EL (cell line): ENCODE measurements at regions not wholly inside any gene's neighbourhood (a gene's known extent, or its start where the extent isn't known, plus 50 kb on each side); places are given as distances from the start of the nearest gene placed in this dataset.
"Not testable (repeated sequence)": the region's sequence is repeated elsewhere in the genome, so short reads cannot be mapped to it uniquely, and the experiment has no call there.

ENCODE experiments used
- DNase-seq: peaks from one replicate; pipeline ENCODE4 v3.0.0-alpha.2; 2016

GRCh38 chr4:184907810-184908209 is 82.0 kb upstream of the ACSL1 start:
- no peak for DNase-seq

GRCh38 chr4:184911310-184911709 is 85.5 kb upstream of the ACSL1 start:
- DNase-seq: peak; percentile 35

- no peak for DNase-seq
Observed at GRCh38 chr4:184913356-184914143, 87.8 kb upstream of the ACSL1 start.

GRCh38 chr4:184918799-184919198 is 93.0 kb upstream of the ACSL1 start:
- not testable (repeated sequence) for DNase-seq

- DNase-seq: no peak
Observed at GRCh38 chr4:184921456-184921855, 95.7 kb upstream of the ACSL1 start.

GRCh38 chr4:184922301-184922700 is 96.0 kb upstream of the HELT start:
- DNase-seq: no peak

GRCh38 chr4:184924516-184924915 is 93.8 kb upstream of the HELT start:
- no peak for DNase-seq

GRCh38 chr4:184929476-184929875 is 88.8 kb upstream of the HELT start:
- no peak for DNase-seq

- DNase-seq: no peak
Observed at GRCh38 chr4:184930026-184930425, 88.3 kb upstream of the HELT start.

- DNase-seq: no peak
Observed at GRCh38 chr4:184932343-184932742, 85.9 kb upstream of the HELT start.

GRCh38 chr4:184933311-184933710 is 85.0 kb upstream of the HELT start:
- no peak for DNase-seq

- no peak for DNase-seq
Observed at GRCh38 chr4:184934184-184934583, 84.1 kb upstream of the HELT start.

GRCh38 chr4:184934961-184935360 is 83.3 kb upstream of the HELT start:
- no peak for DNase-seq

- no peak for DNase-seq
Observed at GRCh38 chr4:184936071-184936470, 82.2 kb upstream of the HELT start.

GRCh38 chr4:184937030-184937710 is 81.1 kb upstream of the HELT start:
- no peak for DNase-seq

- DNase-seq: peak; percentile 4
Observed at GRCh38 chr4:184937745-184938144, 80.5 kb upstream of the HELT start.

- DNase-seq: no peak
Observed at GRCh38 chr4:184938871-184939270, 79.4 kb upstream of the HELT start.

- no peak for DNase-seq
Observed at GRCh38 chr4:184939978-184940377, 78.3 kb upstream of the HELT start.

GRCh38 chr4:184940500-184940899 is 77.8 kb upstream of the HELT start:
- DNase-seq: no peak

GRCh38 chr4:184941671-184942418 is 76.4 kb upstream of the HELT start:
- no peak for DNase-seq

GRCh38 chr4:184942444-184943425 is 75.6 kb upstream of the HELT start:
- DNase-seq: no peak

GRCh38 chr4:184949020-184949419 is 69.3 kb upstream of the HELT start:
- DNase-seq: no peak
